Sigmoid colon (tissue), 6 donors: ENCODE measurements at regions not wholly inside any gene's neighbourhood (a gene's known extent, or its start where the extent isn't known, plus 50 kb on each side); places are given as distances from the start of the nearest gene placed in this dataset.

Experiments used
- DNase-seq: peaks from one replicate; pipeline ENCODE4 v3.0.0-alpha.2; 2019
- H3K27ac ChIP-seq, 4 donors: fragments of 200-600 bp; sonication (generic); one replicate each; pipeline ENCODE4 v1.5.1; 2016 to 2019; ENCODE audit warnings: mild to moderate bottlenecking in 1 of 4
- H3K27me3 ChIP-seq, 3 donors: fragments of 200-600 bp; sonication (generic); one replicate each; pipeline ENCODE4 v1.5.1; 2019; ENCODE audit warnings: mild to moderate bottlenecking in 1 of 3
- H3K36me3 ChIP-seq, 4 donors: fragments of 200-600 bp; sonication (generic); one replicate each; pipeline ENCODE4 v1.5.1; 2016 to 2019
- H3K4me1 ChIP-seq, 4 donors: fragments of 200-600 bp; sonication (generic); one replicate each; pipeline ENCODE4 v1.5.1; 2017 to 2019
- H3K4me3 ChIP-seq, 4 donors: fragments of 200-600 bp; sonication (generic); one replicate each; pipeline ENCODE4 v1.5.1; 2017 to 2019; ENCODE audit warnings: mild to moderate bottlenecking in 2 of 4, moderate library complexity in 1 of 4
- H3K9me3 ChIP-seq, 4 donors: fragments of 200-600 bp in 3 of 4; sonication (generic) in 3 of 4; one replicate each; pipeline versions ENCODE4 v1.5.1 to v1.6.1; 2013 to 2019
- EP300 ChIP-seq, 4 donors: sonication (generic); formaldehyde crosslinking; IDR thresholded peaks; one replicate each; pipeline ENCODE4 v1.6.1; 2017; ENCODE audit warnings: antibody characterized with exemption in 4 of 4
- POLR2A ChIP-seq, 2 donors: fragments of 450-650 bp; IDR thresholded peaks; one replicate each; pipeline ENCODE4 v1.6.1; 2016; ENCODE audit warnings: antibody characterized with exemption in 2 of 2, mild to moderate bottlenecking in 2 of 2, moderate library complexity in 2 of 2
- POLR2AphosphoS5 ChIP-seq, 4 donors: sonication (generic); formaldehyde crosslinking; IDR thresholded peaks; one replicate each; pipeline ENCODE4 v1.6.1; 2017; ENCODE audit warnings: antibody characterized with exemption in 4 of 4
- WGBS, 2 donors: extraction: QIAGEN DNeasy Blood & Tissue Kit; methylation state at CpG; one replicate each; pipeline ENCODE4 v1.1.7; 2013; 5-methylcytosine and 5-hydroxymethylcytosine counted together
- intact Hi-C: fragments of 100-400 bp; cut with DNase I; formaldehyde crosslinking; loops from one replicate; pipeline ENCODE4 v1.15.1; 2023
- TF ChIP-seq, protein P1 (sequence below), 4 experiments: fragments of 450-650 bp in 3 of 4; fragments of 200-600 bp in 1 of 4; IDR thresholded peaks; one replicate each; pipeline ENCODE4 v1.5.1; 2016 to 2019; ENCODE audit warnings: antibody characterized with exemption in 4 of 4, mild to moderate bottlenecking in 3 of 4, moderate library complexity in 2 of 4
- donor health status: healthy with polysubstance abuse.
- donor health status: healthy.

GRCh38 chr5:117681431-117682254 is 1107.0 kb upstream of the SEMA6A start:
- TF ChIP-seq POLR2A (IDR thresholded peaks at IDR 0.05) (no peak), EP300 (IDR thresholded peaks at IDR 0.05) (no peak), POLR2AphosphoS5 (IDR thresholded peaks at IDR 0.05) (no peak)
- TF ChIP-seq, protein P1, sequence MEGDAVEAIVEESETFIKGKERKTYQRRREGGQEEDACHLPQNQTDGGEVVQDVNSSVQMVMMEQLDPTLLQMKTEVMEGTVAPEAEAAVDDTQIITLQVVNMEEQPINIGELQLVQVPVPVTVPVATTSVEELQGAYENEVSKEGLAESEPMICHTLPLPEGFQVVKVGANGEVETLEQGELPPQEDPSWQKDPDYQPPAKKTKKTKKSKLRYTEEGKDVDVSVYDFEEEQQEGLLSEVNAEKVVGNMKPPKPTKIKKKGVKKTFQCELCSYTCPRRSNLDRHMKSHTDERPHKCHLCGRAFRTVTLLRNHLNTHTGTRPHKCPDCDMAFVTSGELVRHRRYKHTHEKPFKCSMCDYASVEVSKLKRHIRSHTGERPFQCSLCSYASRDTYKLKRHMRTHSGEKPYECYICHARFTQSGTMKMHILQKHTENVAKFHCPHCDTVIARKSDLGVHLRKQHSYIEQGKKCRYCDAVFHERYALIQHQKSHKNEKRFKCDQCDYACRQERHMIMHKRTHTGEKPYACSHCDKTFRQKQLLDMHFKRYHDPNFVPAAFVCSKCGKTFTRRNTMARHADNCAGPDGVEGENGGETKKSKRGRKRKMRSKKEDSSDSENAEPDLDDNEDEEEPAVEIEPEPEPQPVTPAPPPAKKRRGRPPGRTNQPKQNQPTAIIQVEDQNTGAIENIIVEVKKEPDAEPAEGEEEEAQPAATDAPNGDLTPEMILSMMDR (IDR thresholded peaks at IDR 0.05), result no peak
- H3K27me3 ChIP-seq, result no peaks in the 10 kb centered on the region
- WGBS, 2 donors, result 79 to 80% methylated on average over 6 of the region's 6 CpGs
- no peaks in the 10 kb centered on the region for H3K36me3 ChIP-seq
- H3K9me3 ChIP-seq, result no peaks in the 10 kb centered on the region
- intact Hi-C loops, result no loop called here
- peaks cover 0 to 26% (median 10%) of the 10 kb centered on the region in 4 donors for H3K4me1 ChIP-seq
- H3K4me3 ChIP-seq, result no peak overlapping the region
- no peak for DNase-seq
- H3K27ac ChIP-seq, result no peak overlapping the region

DNA sequence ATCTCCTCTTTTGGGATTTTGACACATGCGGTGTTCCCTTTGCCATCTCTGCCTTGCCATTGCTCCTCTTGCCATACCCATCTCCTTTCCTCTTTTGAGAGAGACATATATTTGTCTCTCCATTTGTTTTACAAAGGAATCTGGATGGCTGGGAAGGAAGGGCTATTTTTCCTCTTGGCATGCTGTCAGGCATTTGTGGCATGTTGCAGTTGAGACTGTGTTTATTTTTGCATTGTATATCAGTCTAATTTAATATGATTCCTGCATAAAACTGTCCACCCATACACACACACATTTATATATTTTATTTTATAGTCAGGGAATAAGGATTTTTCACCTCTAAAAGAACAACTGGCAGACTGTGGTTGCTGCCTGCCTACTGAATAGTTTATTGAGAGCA is 1105.8 kb upstream of the SEMA6A start:
- Histone ChIP-seq H3K27ac (no peak overlapping the region), H3K4me3 (no peak overlapping the region), H3K4me1 (peaks cover 0 to 26% (median 10%) of the 10 kb centered on the region in 4 donors), H3K9me3 (no peaks in the 10 kb centered on the region), H3K27me3 (no peaks in the 10 kb centered on the region), H3K36me3 (no peaks in the 10 kb centered on the region)
- DNase-seq, result no peak
- WGBS, 2 donors, result 92 to 95% methylated on average over 1 of the region's 1 CpG
- intact Hi-C loops, result no loop called here
- TF ChIP-seq POLR2AphosphoS5 (IDR thresholded peaks at IDR 0.05) (no peak), EP300 (IDR thresholded peaks at IDR 0.05) (no peak), POLR2A (IDR thresholded peaks at IDR 0.05) (no peak)
- TF ChIP-seq, protein P1 (IDR thresholded peaks at IDR 0.05), result no peak

GRCh38 chr5:117679046-117679445 is 1104.4 kb upstream of the SEMA6A start:
- Histone ChIP-seq H3K4me3 (no peak overlapping the region), H3K27ac (no peak overlapping the region), H3K36me3 (no peaks in the 10 kb centered on the region), H3K4me1 (peaks cover 0 to 26% (median 10%) of the 10 kb centered on the region in 4 donors), H3K27me3 (no peaks in the 10 kb centered on the region), H3K9me3 (no peaks in the 10 kb centered on the region)
- 89 to 90% methylated on average over 4 of the region's 4 CpGs for WGBS, 2 donors
- intact Hi-C loops, result no loop called here
- TF ChIP-seq EP300 (IDR thresholded peaks at IDR 0.05), result no peak
- TF ChIP-seq POLR2A (IDR thresholded peaks at IDR 0.05), result no peak
- TF ChIP-seq POLR2AphosphoS5 (IDR thresholded peaks at IDR 0.05), result no peak
- no peak for DNase-seq

DNA sequence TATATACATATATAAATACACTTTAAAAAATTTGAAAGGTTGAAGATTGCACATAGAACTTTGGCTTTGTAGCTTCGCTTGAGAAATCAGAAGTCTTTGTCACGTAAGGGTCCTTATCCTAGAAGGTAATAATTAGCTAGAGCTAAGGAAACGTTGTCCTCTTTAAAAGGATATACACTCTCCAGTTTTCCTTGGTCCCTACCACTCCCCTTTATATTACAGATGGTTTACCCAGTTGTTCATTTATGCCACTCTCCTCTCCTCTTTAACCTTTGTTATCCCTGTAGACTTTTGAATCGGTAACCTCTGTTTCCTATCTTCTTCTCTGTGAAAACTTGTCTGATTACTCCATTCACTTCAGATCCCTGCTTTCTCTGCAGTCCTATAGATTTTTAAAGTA is 1101.0 kb upstream of the SEMA6A start:
- DNase-seq, result no peak

DNA sequence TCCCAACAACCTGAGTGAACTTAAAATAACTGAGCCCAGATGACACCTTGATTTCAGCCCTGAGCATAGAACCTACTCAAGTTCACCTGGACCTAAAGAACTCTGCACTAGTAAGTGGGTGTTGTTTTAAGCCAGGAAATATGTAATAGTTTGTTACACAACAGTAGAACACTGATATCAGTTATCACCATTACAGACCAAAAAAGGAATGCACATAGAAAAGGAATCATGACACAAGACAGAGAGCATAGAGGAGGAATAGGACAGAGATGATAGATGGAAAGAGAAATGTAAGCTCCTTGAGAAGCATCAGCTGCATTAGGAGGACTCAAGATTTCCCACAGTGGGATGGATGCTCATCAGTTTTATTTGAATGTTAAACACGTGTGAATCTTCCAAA is 1096.9 kb upstream of the SEMA6A start:
- Histone ChIP-seq H3K27me3 (no peaks in the 10 kb centered on the region), H3K27ac (no peak overlapping the region), H3K36me3 (no peaks in the 10 kb centered on the region), H3K4me3 (no peak overlapping the region), H3K9me3 (no peaks in the 10 kb centered on the region), H3K4me1 (no peaks in the 10 kb centered on the region)
- WGBS, 2 donors, result 74 to 82% methylated on average over 1 of the region's 1 CpG
- no peak for DNase-seq
- intact Hi-C loops, result no loop called here
- no peak for TF ChIP-seq POLR2A (IDR thresholded peaks at IDR 0.05)
- no peak for TF ChIP-seq EP300 (IDR thresholded peaks at IDR 0.05)
- TF ChIP-seq, protein P1 (IDR thresholded peaks at IDR 0.05), result no peak
- no peak for TF ChIP-seq POLR2AphosphoS5 (IDR thresholded peaks at IDR 0.05)

More for the DNA sequence above, 1101.0 kb upstream of the SEMA6A start:
- intact Hi-C loops, result no loop called here
- Histone ChIP-seq H3K4me1 (peaks cover 0 to 9% (median 0%) of the 10 kb centered on the region in 4 donors), H3K36me3 (no peaks in the 10 kb centered on the region), H3K4me3 (no peak overlapping the region), H3K9me3 (no peaks in the 10 kb centered on the region), H3K27me3 (no peaks in the 10 kb centered on the region), H3K27ac (no peak overlapping the region)
- TF ChIP-seq POLR2AphosphoS5 (IDR thresholded peaks at IDR 0.05) (no peak), EP300 (IDR thresholded peaks at IDR 0.05) (no peak), POLR2A (IDR thresholded peaks at IDR 0.05) (no peak)
- TF ChIP-seq, protein P1 (IDR thresholded peaks at IDR 0.05), result no peak
- WGBS, 2 donors, result 25 to 65% methylated on average over 4 of the region's 4 CpGs
